B cell (primary cell): ENCODE measurements at regions not wholly inside any gene's neighbourhood (a gene's known extent, or its start where the extent isn't known, plus 50 kb on each side); places are given as distances from the start of the nearest gene placed in this dataset.

ENCODE experiments used
- ATAC-seq: fragments of 200-7000 bp; cut with Tn5 transposase; one replicate; pipeline ENCODE4 v1.10.0; 2021; ENCODE audit warnings: low read depth, mild to moderate bottlenecking, moderate number of reproducible peaks, moderate library complexity
- CTCF ChIA-PET: fragments of 350-600 bp; sonication (Branson Sonifier 250); formaldehyde crosslinking; loops from one replicate; lab custom pipeline; 2021; ENCODE audit warnings: antibody characterized with exemption, inconsistent platforms; lab: Charles Lee
- POLR2A ChIA-PET: fragments of 350-600 bp; sonication (Branson Sonifier 250); formaldehyde crosslinking; loops from one replicate; lab custom pipeline; 2021; ENCODE audit warnings: antibody characterized with exemption; lab: Charles Lee
- DNase-seq: peaks from one replicate; pipeline ENCODE4 v3.0.0; 2013
- H2AFZ ChIP-seq: 2 replicates; pipeline ENCODE4 v1.6.1; 2012; ENCODE audit warnings: mild to moderate bottlenecking, low read depth, low read length; ENCODE audit not compliant: insufficient read depth, poor library complexity, severe bottlenecking
- H3K27ac ChIP-seq, 2 donors: 1 replicate in 1 of 2; 2 replicates in 1 of 2; pipeline ENCODE4 v1.5.1; 2012 to 2013; ENCODE audit warnings: low read length in 2 of 2, mild to moderate bottlenecking in 2 of 2, moderate library complexity in 1 of 2
- H3K27me3 ChIP-seq, 4 experiments: fragments of 200-600 bp in 1 of 4; sonication (generic) in 1 of 4; replicated peaks in 1 of 4; 1 replicate in 2 of 4; 2 replicates in 2 of 4; pipeline versions ENCODE4 v1.6.1 to v1.7.0; 2013 to 2016; ENCODE audit warnings: low read length in 3 of 4, mild to moderate bottlenecking in 2 of 4, mixed read lengths in 1 of 4, moderate library complexity in 1 of 4; ENCODE audit not compliant: insufficient read depth in 4 of 4, control insufficient read depth in 3 of 4; ENCODE audit errors: control extremely low read depth in 1 of 4
- H3K36me3 ChIP-seq, 2 experiments: replicated peaks in 1 of 2; 1 replicate in 1 of 2; 2 replicates in 1 of 2; pipeline versions ENCODE4 v1.6.1 to v1.7.1; 2013; ENCODE audit warnings: low read length in 1 of 2; ENCODE audit not compliant: insufficient read depth in 2 of 2, control insufficient read depth in 1 of 2; ENCODE audit errors: control extremely low read depth in 1 of 2, extremely low read depth in 1 of 2
- H3K4me1 ChIP-seq, 2 donors: fragments of 200-600 bp in 1 of 2; sonication (generic) in 1 of 2; 1 replicate in 1 of 2; 2 replicates in 1 of 2; pipeline versions ENCODE4 v1.5.1 to v1.6.1; 2013 to 2017; ENCODE audit warnings: low read length in 2 of 2; ENCODE audit not compliant: control insufficient read depth in 2 of 2, insufficient read depth in 2 of 2
- H3K4me2 ChIP-seq: replicated peaks from 2 replicates; pipeline ENCODE3; 2012; ENCODE audit warnings: mild to moderate bottlenecking, low read depth, low read length; ENCODE audit not compliant: poor library complexity, severe bottlenecking
- H3K4me3 ChIP-seq, 5 experiments: fragments of 200-600 bp in 1 of 5; sonication (generic) in 1 of 5; 1 replicate in 3 of 5; 2 replicates in 2 of 5; pipeline versions ENCODE4 v1.5.1 to v1.7.0; 2011 to 2016; ENCODE audit warnings: low read length in 4 of 5, mild to moderate bottlenecking in 4 of 5, low read depth in 2 of 5, control low read depth in 1 of 5, moderate library complexity in 1 of 5; ENCODE audit not compliant: insufficient read depth in 1 of 5; ENCODE audit errors: control extremely low read depth in 1 of 5, extremely low read depth in 1 of 5
- H3K79me2 ChIP-seq: fragments of 200-600 bp; sonication (generic); one replicate; pipeline ENCODE4 v1.6.0; 2016; ENCODE audit warnings: low read length; ENCODE audit not compliant: control insufficient read depth, insufficient read depth
- H3K9ac ChIP-seq: fragments of 200-600 bp; sonication (generic); 2 replicates; pipeline ENCODE4 v1.6.1; 2017; ENCODE audit warnings: mild to moderate bottlenecking, low read length, moderate library complexity
- H3K9me3 ChIP-seq, 3 donors: one replicate each; pipeline versions ENCODE4 v1.6.1 to v1.7.1; 2013; ENCODE audit warnings: low read length in 2 of 3; ENCODE audit not compliant: control insufficient read depth in 2 of 3, insufficient read depth in 1 of 3; ENCODE audit errors: control extremely low read depth in 1 of 3
- H4K20me1 ChIP-seq: 2 replicates; pipeline ENCODE4 v1.6.0; 2012; ENCODE audit warnings: mild to moderate bottlenecking, low read length; ENCODE audit not compliant: insufficient read depth, control insufficient read depth, poor library complexity, severe bottlenecking
- H3K27ac Mint-ChIP-seq: one replicate; pipeline ENCODE4 v1.8.0; 2021; ENCODE audit warnings: mixed read lengths
- H3K27me3 Mint-ChIP-seq: one replicate; pipeline ENCODE4 v1.8.0; 2021; ENCODE audit warnings: mixed read lengths
- H3K4me1 Mint-ChIP-seq: one replicate; pipeline ENCODE4 v1.8.0; 2021; ENCODE audit warnings: mixed read lengths
- H3K4me3 Mint-ChIP-seq: one replicate; pipeline ENCODE4 v1.8.0; 2021; ENCODE audit warnings: mixed read lengths
- H3K9me3 Mint-ChIP-seq: one replicate; pipeline ENCODE4 v1.8.0; 2022; ENCODE audit warnings: mixed read lengths; ENCODE audit not compliant: insufficient read depth
- CTCF ChIP-seq: fragments of 200-600 bp; IDR thresholded peaks from one replicate; pipeline ENCODE4 v1.8.0; 2022; ENCODE audit warnings: antibody characterized with exemption, mild to moderate bottlenecking
- EZH2 ChIP-seq: IDR thresholded peaks from 2 replicates; pipeline ENCODE4 v1.6.1; 2012; ENCODE audit warnings: borderline replicate concordance, low read depth, mild to moderate bottlenecking, moderate library complexity, low read length; ENCODE audit not compliant: insufficient read depth, poor library complexity, severe bottlenecking
- WGBS: methylation state at CpG from one replicate; pipeline ENCODE4 v1.1.5; 2013; ENCODE audit warnings: missing lambda C conversion rate; ENCODE audit not compliant: insufficient coverage; 5-methylcytosine and 5-hydroxymethylcytosine counted together
- intact Hi-C: fragments of 100-400 bp; cut with micrococcal nuclease; formaldehyde crosslinking; loops from one replicate; pipeline ENCODE4 v1.10.0; 2022

DNA sequence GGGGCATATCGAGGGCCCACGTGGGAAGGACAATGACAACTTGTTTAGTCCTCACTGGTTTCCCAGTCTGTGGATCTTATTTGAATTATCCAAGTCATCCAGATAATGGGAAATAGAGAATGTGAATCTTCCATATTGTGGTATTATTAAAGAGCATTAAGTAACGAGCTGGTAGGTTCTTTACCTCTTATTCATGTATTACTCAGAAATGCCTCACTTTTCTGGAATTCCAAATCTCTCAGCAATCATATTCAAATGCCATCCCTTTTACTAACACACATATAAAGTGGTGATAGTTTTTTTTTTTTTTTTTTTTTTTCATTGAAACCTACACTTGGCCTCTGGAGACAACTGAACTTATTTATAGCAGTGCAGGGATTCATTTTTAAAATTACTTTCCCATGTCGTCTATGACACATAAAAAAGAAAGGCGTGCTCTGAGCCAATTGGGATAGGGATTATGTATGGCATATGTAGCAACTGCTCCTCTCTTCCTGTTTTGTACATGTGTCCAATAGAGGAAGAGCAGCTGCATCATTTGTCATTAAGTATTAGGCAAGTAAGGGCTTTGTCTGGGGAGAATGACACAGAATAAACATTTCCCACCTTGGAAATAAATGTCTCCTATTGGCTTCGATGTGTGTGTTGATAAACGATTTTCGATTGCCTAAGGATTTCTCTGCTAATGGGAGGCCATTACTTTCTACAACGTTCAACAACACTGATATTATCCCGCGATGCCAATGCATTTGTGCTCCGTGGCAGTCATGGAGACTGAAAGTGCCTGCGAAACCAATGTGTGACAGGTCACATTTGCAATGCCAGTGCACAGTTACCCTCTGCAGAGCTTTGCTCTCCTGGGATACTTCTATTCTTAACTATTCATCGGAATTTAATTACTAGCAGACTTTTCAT is 78.6 kb upstream of the IFNG-AS1 start:
- no peak for TF ChIP-seq EZH2
- no peak for TF ChIP-seq CTCF
- Histone ChIP-seq H3K27me3 (peaks cover 0 to 4% (median 0%) of the 10 kb centered on the region in 4 experiments), H4K20me1 (no peaks in the 10 kb centered on the region), H3K9ac (no peak overlapping the region), H3K27ac (no peak overlapping the region), H3K4me3 (no peak overlapping the region), H3K9me3 (no peaks in the 10 kb centered on the region), H2AFZ (no peak overlapping the region), H3K36me3 (no peaks in the 10 kb centered on the region), H3K79me2 (no peaks in the 10 kb centered on the region), H3K4me1 (no peaks in the 10 kb centered on the region), H3K4me2 (no peak overlapping the region)
- WGBS, result 93% methylated on average over 9 of the region's 14 CpGs
- Mint-ChIP-seq H3K27ac (no peak overlapping the region), H3K4me3 (no peak overlapping the region), H3K9me3 (no peaks in the 10 kb centered on the region), H3K27me3 (peaks cover 17% of the 10 kb centered on the region), H3K4me1 (no peaks in the 10 kb centered on the region)
- DNase-seq (no peak), ATAC-seq (no peak)
- ChIA-PET POLR2A (interaction anchor here (0.7 kb wide), 1 partner anchor 154 kb away, joined by 4 read pairs; no protein-coding TSS in a partner anchor), CTCF (interaction anchor here (0.7 to 1.2 kb wide), 2 partner anchors 12 to 488 kb away, joined by 3 to 4 read pairs; no protein-coding TSS in a partner anchor)
- intact Hi-C loops, result no loop called here

DNA sequence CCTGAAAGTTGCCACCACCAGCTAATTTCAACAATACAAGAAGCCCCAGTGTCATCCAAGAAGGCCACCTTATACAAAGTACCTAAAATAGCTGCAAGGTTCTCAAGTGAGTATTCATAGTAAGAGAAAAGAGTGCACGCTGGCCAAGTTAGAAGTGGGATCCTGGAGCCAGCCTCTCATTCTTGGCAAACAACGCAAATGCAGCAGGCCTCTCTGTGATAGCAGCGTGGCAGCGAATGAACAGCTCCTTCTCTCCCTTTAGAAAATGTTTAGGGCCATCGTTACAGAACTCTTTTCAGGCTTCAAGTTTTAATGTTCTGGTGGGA is 78.0 kb upstream of the IFNG-AS1 start:
- peaks cover 0 to 4% (median 0%) of the 10 kb centered on the region in 4 experiments for H3K27me3 ChIP-seq
- CTCF ChIA-PET, result no interaction called here

More for the DNA sequence above, 78.0 kb upstream of the IFNG-AS1 start:
- no peak overlapping the region for H3K9ac ChIP-seq
- DNase-seq, result no peak
- H3K9me3 ChIP-seq, result no peaks in the 10 kb centered on the region
- no peak overlapping the region for H3K27ac ChIP-seq
- no peaks in the 10 kb centered on the region for H3K36me3 ChIP-seq
- intact Hi-C loops, result no loop called here
- Mint-ChIP-seq H3K4me3 (no peak overlapping the region), H3K27ac (no peak overlapping the region), H3K9me3 (no peaks in the 10 kb centered on the region), H3K27me3 (peaks cover 20% of the 10 kb centered on the region), H3K4me1 (no peaks in the 10 kb centered on the region)
- TF ChIP-seq EZH2 (no peak), CTCF (no peak)
- no peak overlapping the region for H2AFZ ChIP-seq
- no CpG with 5 or more reads among the region's 5 CpGs for WGBS
- ATAC-seq, result no peak
- H4K20me1 ChIP-seq, result no peaks in the 10 kb centered on the region
- no peaks in the 10 kb centered on the region for H3K4me1 ChIP-seq
- H3K4me3 ChIP-seq, result no peak overlapping the region
- no peak overlapping the region for H3K4me2 ChIP-seq
- no peaks in the 10 kb centered on the region for H3K79me2 ChIP-seq
- POLR2A ChIA-PET, result no interaction called here
